ENCODE measurements at regions not wholly inside any gene's neighbourhood (a gene's known extent, or its start where the extent isn't known, plus 50 kb on each side); places are given as distances from the start of the nearest gene placed in this dataset.
A peak's percentile ranks its signal among the peaks of the same experiment; 100 is the strongest.

DNA sequence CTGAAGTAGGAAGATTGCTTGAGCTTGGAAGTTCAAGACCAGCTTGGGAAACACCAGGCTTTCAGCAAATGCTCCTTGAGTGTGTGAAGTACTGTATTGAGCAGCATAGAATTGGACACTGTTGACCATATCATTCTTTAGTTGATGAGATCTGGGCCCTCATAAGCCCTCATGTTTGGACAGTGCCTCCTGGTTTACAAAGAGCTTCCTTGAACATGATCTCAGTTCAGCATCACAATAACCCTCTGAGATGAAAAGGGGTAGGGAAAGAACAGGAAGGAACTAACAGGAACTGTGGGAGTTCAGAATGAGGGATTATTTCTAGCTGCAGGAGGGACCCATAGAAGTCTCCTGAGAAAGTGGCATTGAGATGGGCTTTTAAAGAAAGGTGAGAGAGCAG is 153.2 kb downstream of the C12orf75 start:
- Mint-ChIP-seq H3K27ac (no peak overlapping the region), H3K36me3 (ENCODE audit: low read depth) (no peaks in the 10 kb centered on the region), H3K9me3 (no peaks in the 10 kb centered on the region), H3K4me1 (peaks cover 32% of the 10 kb centered on the region), H3K4me3 (no peak overlapping the region), H3K27me3 (ENCODE audit: insufficient read depth) (peaks cover 3% of the 10 kb centered on the region)
- peak; percentile 22 for DNase-seq
- Histone ChIP-seq H3K27ac (ENCODE audit: low read depth, low read length) (no peak overlapping the region), H3K4me1 (ENCODE audit: control insufficient read depth, insufficient read depth, low read length) (no peaks in the 10 kb centered on the region), H3K9me3 (ENCODE audit: control insufficient read depth, low read length) (no peaks in the 10 kb centered on the region), H3K36me3 (ENCODE audit: control insufficient read depth, insufficient read depth, low read length) (no peaks in the 10 kb centered on the region), H3K9ac (ENCODE audit: extremely low read depth, low read length, poor library complexity, severe bottlenecking) (no peak overlapping the region), H3K4me3 (ENCODE audit: low read length) (no peak overlapping the region), H3K27me3 (ENCODE audit: control insufficient read depth, insufficient read depth, low read length, poor library complexity, severe bottlenecking) (no peaks in the 10 kb centered on the region)
- no peak for TF ChIP-seq CTCF (conservative IDR thresholded peaks at IDR 0.05)

DNA sequence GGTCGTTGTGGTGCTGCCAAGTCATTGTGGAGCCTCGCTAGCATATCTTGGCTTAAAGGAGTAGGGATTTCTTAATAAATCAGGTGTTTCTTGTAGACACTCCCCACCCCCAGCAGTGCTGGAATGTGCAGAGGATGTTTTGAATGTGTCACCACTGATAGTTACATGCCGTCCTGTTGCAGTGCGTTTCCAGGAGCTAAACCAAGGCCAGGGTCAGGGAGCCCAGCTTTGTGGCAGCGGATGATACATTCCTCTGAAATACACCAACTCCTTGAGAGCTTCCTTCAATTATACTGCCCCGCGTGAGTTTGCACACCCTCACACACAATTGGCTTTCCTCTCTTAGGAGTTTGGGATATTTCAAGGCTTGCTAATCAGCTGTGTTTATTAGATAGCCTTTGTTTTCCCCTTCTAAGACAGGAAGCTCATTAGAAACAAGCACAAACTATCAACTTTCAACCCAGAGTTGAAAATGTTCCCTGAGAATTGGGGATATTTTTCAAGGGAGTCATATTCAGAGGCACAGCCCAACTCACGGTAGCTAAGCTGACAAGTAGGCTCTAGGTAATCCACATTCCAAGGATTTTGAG is 154.9 kb downstream of the C12orf75 start:
- no peak overlapping the region for H3K27ac ChIP-seq (ENCODE audit: low read depth, low read length)
- H3K27ac Mint-ChIP-seq, result peak overlapping the region; percentile 36
- H3K4me1 Mint-ChIP-seq, result peaks cover 16% of the 10 kb centered on the region
- H3K9me3 ChIP-seq (ENCODE audit: control insufficient read depth, low read length), result no peaks in the 10 kb centered on the region
- H3K27me3 ChIP-seq (ENCODE audit: control insufficient read depth, insufficient read depth, low read length, poor library complexity, severe bottlenecking), result no peaks in the 10 kb centered on the region
- H3K4me3 Mint-ChIP-seq, result no peak overlapping the region
- WGBS, 2 experiments (ENCODE audit: insufficient coverage in 1 of 2, insufficient read length in 1 of 2), result 85 to 87% methylated on average over 7 to 8 of the region's 8 CpGs
- H3K4me1 ChIP-seq (ENCODE audit: control insufficient read depth, insufficient read depth, low read length), result no peaks in the 10 kb centered on the region
- no peak overlapping the region for H3K9ac ChIP-seq (ENCODE audit: extremely low read depth, low read length, poor library complexity, severe bottlenecking)
- H3K4me3 ChIP-seq (ENCODE audit: low read length), result no peak overlapping the region
- TF ChIP-seq CTCF (conservative IDR thresholded peaks at IDR 0.05), result no peak
- no peaks in the 10 kb centered on the region for H3K9me3 Mint-ChIP-seq
- DNase-seq, result peak; percentile 69
- no peaks in the 10 kb centered on the region for H3K36me3 ChIP-seq (ENCODE audit: control insufficient read depth, insufficient read depth, low read length)
- no peaks in the 10 kb centered on the region for H3K36me3 Mint-ChIP-seq (ENCODE audit: low read depth)
- H3K27me3 Mint-ChIP-seq (ENCODE audit: insufficient read depth), result peaks cover 3% of the 10 kb centered on the region

DNA sequence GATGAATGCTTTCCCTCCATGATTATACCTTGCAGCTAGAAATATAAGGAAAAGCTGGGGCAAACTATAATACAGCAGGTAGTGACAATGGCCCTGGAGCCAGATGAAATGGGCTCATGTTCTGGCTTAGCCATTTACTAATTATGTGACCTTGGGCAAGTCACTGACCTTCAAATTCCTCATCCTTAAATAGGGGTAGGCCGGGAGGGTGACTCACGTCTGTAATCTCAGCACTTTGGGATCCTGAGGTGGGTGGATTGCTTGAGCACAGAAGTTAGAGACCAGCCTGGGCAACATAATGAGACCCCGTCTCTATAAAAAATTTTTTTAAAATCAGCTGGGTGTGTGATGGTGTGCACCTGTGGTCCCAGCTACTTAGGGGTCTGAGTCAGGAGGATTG is 155.4 kb downstream of the C12orf75 start:
- Mint-ChIP-seq H3K36me3 (ENCODE audit: low read depth) (no peaks in the 10 kb centered on the region), H3K27ac (no peak overlapping the region), H3K4me1 (peaks cover 14% of the 10 kb centered on the region), H3K4me3 (no peak overlapping the region), H3K27me3 (ENCODE audit: insufficient read depth) (peaks cover 3% of the 10 kb centered on the region), H3K9me3 (no peaks in the 10 kb centered on the region)
- H3K27ac ChIP-seq (ENCODE audit: low read depth, low read length), result no peak overlapping the region
- H3K27me3 ChIP-seq (ENCODE audit: control insufficient read depth, insufficient read depth, low read length, poor library complexity, severe bottlenecking), result no peaks in the 10 kb centered on the region
- H3K4me1 ChIP-seq (ENCODE audit: control insufficient read depth, insufficient read depth, low read length), result no peaks in the 10 kb centered on the region
- no peak overlapping the region for H3K4me3 ChIP-seq (ENCODE audit: low read length)
- peak; percentile 45 for DNase-seq
- TF ChIP-seq CTCF (conservative IDR thresholded peaks at IDR 0.05), result no peak
- H3K9me3 ChIP-seq (ENCODE audit: control insufficient read depth, low read length), result no peaks in the 10 kb centered on the region
- no peak overlapping the region for H3K9ac ChIP-seq (ENCODE audit: extremely low read depth, low read length, poor library complexity, severe bottlenecking)
- WGBS, 2 experiments (ENCODE audit: insufficient coverage in 1 of 2, insufficient read length in 1 of 2), result 97% methylated on average over 3 of the region's 3 CpGs; no CpG with 5 or more reads in 1 of the 2 experiments
- H3K36me3 ChIP-seq (ENCODE audit: control insufficient read depth, insufficient read depth, low read length), result no peaks in the 10 kb centered on the region

All from endodermal cell (in vitro differentiated cells).